Coronary artery (tissue), 2 donors: ENCODE measurements at regions not wholly inside any gene's neighbourhood (a gene's known extent, or its start where the extent isn't known, plus 50 kb on each side); places are given as distances from the start of the nearest gene placed in this dataset.

Experiments used
- DNase-seq: peaks from one replicate; pipeline ENCODE4 v3.0.0-alpha.2; 2017; ENCODE audit warnings: low spot score
- H3K27ac ChIP-seq, 2 donors: fragments of 200-600 bp; sonication (generic); one replicate each; pipeline ENCODE4 v1.5.1; 2016 to 2019
- H3K4me3 ChIP-seq: fragments of 200-600 bp; sonication (generic); 2 replicates; pipeline ENCODE4 v1.5.1; 2016; ENCODE audit warnings: mild to moderate bottlenecking, moderate library complexity
- CTCF ChIP-seq: fragments of 200-600 bp; sonication (generic); IDR thresholded peaks from one replicate; pipeline ENCODE4 v1.5.1; 2019; ENCODE audit warnings: antibody characterized with exemption

GRCh38 chr12:31790759-31791158 lies 61.9 kb upstream of the AMN1 start:
- TF ChIP-seq CTCF: no peak
- no peak overlapping the region for H3K4me3 ChIP-seq
- H3K27ac ChIP-seq: no peak overlapping the region
- no peak for DNase-seq

DNA sequence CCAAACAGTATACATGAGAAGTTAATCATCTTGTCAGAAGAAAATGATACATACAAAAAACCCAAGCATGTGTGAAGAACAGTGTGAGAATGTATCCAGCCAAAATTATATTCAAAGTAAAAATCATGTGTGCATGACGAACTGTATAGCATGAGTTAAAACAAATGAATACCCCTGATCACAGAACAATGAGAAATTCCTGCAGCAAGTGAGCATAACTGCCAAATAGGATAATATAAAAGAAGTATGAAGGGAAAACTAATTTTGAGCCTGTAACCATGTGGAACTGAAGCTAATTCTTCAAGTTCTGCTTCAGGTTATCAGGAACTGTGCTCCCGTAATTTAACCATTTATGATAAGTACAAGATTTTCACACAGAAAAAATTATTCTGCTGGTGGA lies 56.5 kb upstream of the AMN1 start:
- H3K27ac ChIP-seq: no peak overlapping the region
- TF ChIP-seq CTCF: no peak
- no peak overlapping the region for H3K4me3 ChIP-seq
- no peak for DNase-seq

GRCh38 chr12:31783996-31784645 lies 55.3 kb upstream of the AMN1 start:
- Histone ChIP-seq H3K4me3 (no peak overlapping the region), H3K27ac (no peak overlapping the region)
- no peak for DNase-seq
- no peak for TF ChIP-seq CTCF

- H3K27ac ChIP-seq: no peak overlapping the region
- H3K4me3 ChIP-seq: no peak overlapping the region
- no peak for DNase-seq
- TF ChIP-seq CTCF: no peak
These were observed 54.7 kb upstream of the AMN1 start for GRCh38 chr12:31783556-31783955.

GRCh38 chr12:31781894-31782540 lies 53.2 kb upstream of the AMN1 start:
- DNase-seq: no peak
- H3K27ac ChIP-seq: no peak overlapping the region
- no peak overlapping the region for H3K4me3 ChIP-seq
- TF ChIP-seq CTCF: no peak

DNA sequence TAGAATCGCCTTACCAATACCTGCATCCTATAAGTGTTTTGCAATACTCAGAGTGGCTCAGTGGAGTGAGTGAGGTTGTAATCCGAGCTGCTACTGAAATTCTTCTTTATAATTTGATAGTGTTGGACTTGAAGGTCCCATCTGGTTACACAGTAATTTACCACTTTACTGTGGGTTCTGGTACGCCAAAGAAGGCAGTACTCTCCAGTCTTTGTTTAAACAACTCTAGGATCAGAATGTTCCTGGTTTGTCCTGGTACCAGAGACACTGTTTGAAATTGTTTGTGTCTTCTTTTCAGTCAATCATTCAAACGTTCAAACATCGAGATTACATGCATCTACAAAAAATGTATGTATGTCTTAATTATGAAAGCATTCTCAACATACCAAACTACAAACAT lies 51.3 kb upstream of the AMN1 start:
- DNase-seq: no peak
- no peak overlapping the region for H3K4me3 ChIP-seq
- no peak overlapping the region for H3K27ac ChIP-seq
- no peak for TF ChIP-seq CTCF

DNA sequence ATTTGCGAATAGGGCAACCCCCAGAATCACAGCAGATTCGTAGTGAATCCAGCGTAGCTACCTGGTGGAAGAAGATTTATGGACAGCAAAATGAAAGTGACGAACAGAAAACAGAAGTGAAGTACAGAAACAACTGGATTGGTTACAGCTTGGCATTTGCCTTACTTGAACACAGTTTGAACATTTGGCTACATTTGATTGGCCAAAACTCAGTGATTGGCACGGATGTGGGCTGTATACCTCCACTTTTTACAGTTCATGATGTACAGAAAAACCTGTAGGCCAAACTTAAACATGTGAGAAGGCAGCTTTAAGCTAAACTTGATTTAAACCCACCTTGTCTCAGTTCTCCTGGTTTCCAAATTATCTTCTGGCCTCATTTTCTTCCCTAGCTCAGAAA lies 49.9 kb upstream of the AMN1 start:
- no peak for TF ChIP-seq CTCF

More for the DNA sequence above, 49.9 kb upstream of the AMN1 start:
- Histone ChIP-seq H3K27ac (no peak overlapping the region), H3K4me3 (no peak overlapping the region)
- no peak for DNase-seq
